RWPE2 (cell line): ENCODE measurements at regions not wholly inside any gene's neighbourhood (a gene's known extent, or its start where the extent isn't known, plus 50 kb on each side); places are given as distances from the start of the nearest gene placed in this dataset.
A peak's percentile ranks its signal among the peaks of the same experiment; 100 is the strongest.

Experiments used
- ATAC-seq: fragments of 200-7000 bp; cut with Tn5 transposase; 3 replicates; pipeline ENCODE4 v1.9.1; 2021; ENCODE audit warnings: low read depth
- DNase-seq: peaks from one replicate; pipeline ENCODE4 v3.0.0-alpha.2; 2020; ENCODE audit warnings: low spot score
- H3K27ac ChIP-seq: fragments of 450-650 bp; 2 replicates; pipeline ENCODE4 v1.5.1; 2017; ENCODE audit warnings: mild to moderate bottlenecking; ENCODE audit not compliant: poor library complexity, severe bottlenecking
- H3K27me3 ChIP-seq: fragments of 250-450 bp; sonication (Bioruptor Pico); 2 replicates; pipeline ENCODE4 v1.5.1; 2021; ENCODE audit warnings: mild to moderate bottlenecking, moderate library complexity; ENCODE audit not compliant: insufficient read depth, poor library complexity, severe bottlenecking
- H3K36me3 ChIP-seq: fragments of 250-450 bp; sonication (Bioruptor Pico); 2 replicates; pipeline ENCODE4 v1.5.1; 2020; ENCODE audit warnings: low read depth, mild to moderate bottlenecking, moderate library complexity
- H3K4me1 ChIP-seq: fragments of 250-450 bp; sonication (Bioruptor Pico); 2 replicates; pipeline ENCODE4 v1.5.1; 2021; ENCODE audit warnings: mild to moderate bottlenecking, moderate library complexity; ENCODE audit not compliant: insufficient read depth, poor library complexity, severe bottlenecking
- H3K4me3 ChIP-seq: fragments of 250-450 bp; sonication (Bioruptor Pico); 2 replicates; pipeline ENCODE4 v1.5.1; 2021; ENCODE audit warnings: mild to moderate bottlenecking, moderate library complexity; ENCODE audit not compliant: severe bottlenecking
- H3K9me3 ChIP-seq: fragments of 250-450 bp; sonication (Bioruptor Pico); 2 replicates; pipeline ENCODE4 v1.5.1; 2021; ENCODE audit warnings: mild to moderate bottlenecking, moderate library complexity; ENCODE audit not compliant: severe bottlenecking
- CTCF ChIP-seq: fragments of 450-650 bp; IDR thresholded peaks from one replicate; pipeline ENCODE4 v1.5.1; 2017; ENCODE audit warnings: mild to moderate bottlenecking, moderate library complexity; ENCODE audit not compliant: poor library complexity, severe bottlenecking

GRCh38 chr4:14284578-14284977 lies 657.1 kb upstream of the BOD1L1 start:
- H3K4me3 ChIP-seq = no peak overlapping the region
- H3K27ac ChIP-seq = no peak overlapping the region
- TF ChIP-seq CTCF = no peak
- H3K4me1 ChIP-seq = peaks cover 6% of the 10 kb centered on the region
- no peaks in the 10 kb centered on the region for H3K9me3 ChIP-seq
- H3K36me3 ChIP-seq = no peaks in the 10 kb centered on the region
- no peak for ATAC-seq
- DNase-seq = no peak
- H3K27me3 ChIP-seq = no peaks in the 10 kb centered on the region

GRCh38 chr4:14289708-14290107 lies 662.2 kb upstream of the BOD1L1 start:
- Histone ChIP-seq H3K36me3 (no peaks in the 10 kb centered on the region), H3K27me3 (no peaks in the 10 kb centered on the region), H3K9me3 (no peaks in the 10 kb centered on the region), H3K4me3 (no peak overlapping the region), H3K4me1 (peaks cover 16% of the 10 kb centered on the region), H3K27ac (peak overlapping the region; percentile 76)
- ATAC-seq = peak; percentile 93
- no peak for DNase-seq
- TF ChIP-seq CTCF = no peak

DNA sequence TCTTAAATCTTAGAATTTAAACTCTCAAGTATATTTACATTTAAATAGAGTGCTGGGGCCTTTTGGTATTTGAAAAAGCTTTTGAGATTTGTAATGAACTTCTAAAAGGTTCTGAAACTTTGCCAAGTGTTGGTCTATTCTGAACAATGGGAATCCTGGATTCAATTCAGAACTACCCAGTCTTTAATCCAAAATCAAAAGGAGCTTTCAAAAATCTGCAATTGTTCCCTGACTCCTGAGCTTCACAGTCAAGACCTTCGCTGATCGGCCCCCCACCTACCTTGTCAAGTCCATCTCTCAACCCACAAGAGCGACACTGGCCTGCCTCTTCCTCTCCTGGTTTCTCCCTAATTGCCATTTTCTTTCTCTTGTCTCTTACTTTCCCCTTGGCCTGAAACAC lies 666.1 kb upstream of the BOD1L1 start:
- no peak for DNase-seq
- no peaks in the 10 kb centered on the region for H3K36me3 ChIP-seq
- H3K4me1 ChIP-seq = peaks cover 16% of the 10 kb centered on the region
- H3K27me3 ChIP-seq = no peaks in the 10 kb centered on the region
- no peak overlapping the region for H3K27ac ChIP-seq
- H3K9me3 ChIP-seq = no peaks in the 10 kb centered on the region
- H3K4me3 ChIP-seq = no peak overlapping the region
- ATAC-seq = no peak
- no peak for TF ChIP-seq CTCF

- no peak overlapping the region for H3K4me3 ChIP-seq
- peaks cover 10% of the 10 kb centered on the region for H3K4me1 ChIP-seq
- no peak for TF ChIP-seq CTCF
- no peaks in the 10 kb centered on the region for H3K27me3 ChIP-seq
- ATAC-seq = no peak
- no peaks in the 10 kb centered on the region for H3K36me3 ChIP-seq
- H3K9me3 ChIP-seq = no peaks in the 10 kb centered on the region
- no peak overlapping the region for H3K27ac ChIP-seq
- no peak for DNase-seq
Measured at GRCh38 chr4:14294611-14295010, 667.1 kb upstream of the BOD1L1 start.

DNA sequence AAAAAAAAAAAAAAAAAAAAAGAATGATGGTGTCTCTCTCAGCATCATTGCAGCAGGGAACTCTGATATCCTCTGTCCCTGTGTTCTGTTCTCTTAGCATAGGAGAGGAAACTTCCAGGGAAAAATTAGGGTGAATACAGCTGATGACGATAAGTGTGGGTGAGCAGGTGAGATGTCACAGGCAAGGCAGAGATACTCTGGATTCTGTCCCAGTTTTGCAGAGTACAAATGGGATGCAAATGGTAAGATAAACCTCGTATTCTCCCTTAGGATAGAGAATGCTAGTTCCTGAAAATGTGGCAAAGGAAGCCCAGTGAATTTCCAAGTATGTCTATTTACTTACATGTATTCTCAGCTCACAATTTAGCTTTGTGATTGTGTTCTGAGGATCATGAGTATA lies 671.6 kb upstream of the BOD1L1 start:
- Histone ChIP-seq H3K4me1 (no peaks in the 10 kb centered on the region), H3K9me3 (no peaks in the 10 kb centered on the region), H3K4me3 (no peak overlapping the region), H3K27me3 (no peaks in the 10 kb centered on the region), H3K36me3 (no peaks in the 10 kb centered on the region), H3K27ac (no peak overlapping the region)
- no peak for DNase-seq
- TF ChIP-seq CTCF = no peak
- ATAC-seq = no peak
